CD4-positive, CD25-positive, alpha-beta regulatory T cell (primary cell): ENCODE measurements at regions not wholly inside any gene's neighbourhood (a gene's known extent, or its start where the extent isn't known, plus 50 kb on each side); places are given as distances from the start of the nearest gene placed in this dataset.
"Not testable (repeated sequence)": the region's sequence is repeated elsewhere in the genome, so short reads cannot be mapped to it uniquely, and the experiment has no call there.

Source experiments
- ATAC-seq, 2 donors: fragments of 150-1000 bp; cut with Tn5 transposase; one replicate each; pipeline ENCODE4 v1.10.0; 2021; ENCODE audit warnings: low read depth in 2 of 2, moderate number of reproducible peaks in 2 of 2, moderate library complexity in 1 of 2
- DNase-seq, 3 donors: peaks; one replicate each; pipeline versions ENCODE4 v3.0.0 to v3.0.0-alpha.2; 2012 to 2022; ENCODE audit warnings: mixed read lengths in 1 of 3
- H3K27ac ChIP-seq: one replicate; pipeline ENCODE4 v1.7.0; 2013; ENCODE audit warnings: mild to moderate bottlenecking, low read length; ENCODE audit not compliant: insufficient read depth, poor library complexity, severe bottlenecking
- H3K27me3 ChIP-seq: one replicate; pipeline ENCODE4 v1.7.0; 2013; ENCODE audit warnings: low read length; ENCODE audit not compliant: control insufficient read depth, insufficient read depth
- H3K36me3 ChIP-seq: one replicate; pipeline ENCODE4 v1.7.0; 2013; ENCODE audit warnings: mild to moderate bottlenecking, low read length, moderate library complexity; ENCODE audit not compliant: control insufficient read depth, insufficient read depth
- H3K4me1 ChIP-seq: 2 replicates; pipeline ENCODE4 v1.7.0; 2013; ENCODE audit warnings: mild to moderate bottlenecking, low read length; ENCODE audit not compliant: insufficient read depth, control insufficient read depth, poor library complexity, severe bottlenecking
- H3K4me3 ChIP-seq: one replicate; pipeline ENCODE4 v1.7.0; 2013; ENCODE audit warnings: low read depth, mild to moderate bottlenecking, low read length, moderate library complexity
- H3K9me3 ChIP-seq, 2 experiments: 1 replicate in 1 of 2; 2 replicates in 1 of 2; pipeline ENCODE4 v1.7.0; 2013; ENCODE audit warnings: low read length in 2 of 2, mild to moderate bottlenecking in 1 of 2, moderate library complexity in 1 of 2; ENCODE audit not compliant: control insufficient read depth in 2 of 2
- H3K27ac Mint-ChIP-seq, 3 donors: one replicate each; pipeline ENCODE4 v1.8.0; 2020 to 2022; ENCODE audit warnings: mild to moderate bottlenecking in 3 of 3, mixed read lengths in 3 of 3, moderate library complexity in 2 of 3
- H3K27me3 Mint-ChIP-seq: one replicate; pipeline ENCODE4 v1.8.0; 2022; ENCODE audit warnings: mild to moderate bottlenecking, mixed read lengths
- H3K36me3 Mint-ChIP-seq: one replicate; pipeline ENCODE4 v1.8.0; 2020; ENCODE audit warnings: mixed read lengths
- H3K4me1 Mint-ChIP-seq, 4 donors: one replicate each; pipeline ENCODE4 v1.8.0; 2020 to 2022; ENCODE audit warnings: mixed read lengths in 4 of 4, mild to moderate bottlenecking in 1 of 4
- H3K4me3 Mint-ChIP-seq, 4 donors: one replicate each; pipeline ENCODE4 v1.8.0; 2020 to 2022; ENCODE audit warnings: mild to moderate bottlenecking in 4 of 4, mixed read lengths in 4 of 4, moderate library complexity in 3 of 4
- H3K9me3 Mint-ChIP-seq, 7 donors: one replicate each; pipeline ENCODE4 v1.8.0; 2020 to 2022; ENCODE audit warnings: mixed read lengths in 7 of 7, mild to moderate bottlenecking in 3 of 7, moderate library complexity in 2 of 7

- Mint-ChIP-seq H3K4me3 (no peak overlapping the region), H3K27ac (peak overlapping the region in 1 of 3 donors; percentile 22), H3K9me3 (peaks cover 0 to 4% (median 0%) of the 10 kb centered on the region in 7 donors)
Measured at GRCh38 chr4:27123123-27123768, 262.6 kb downstream of the STIM2 start.

GRCh38 chr4:27123769-27124124, 263.1 kb downstream of the STIM2 start:
- Mint-ChIP-seq H3K4me1 (no peaks in the 10 kb centered on the region), H3K9me3 (peaks cover 0 to 4% (median 0%) of the 10 kb centered on the region in 7 donors), H3K36me3 (no peaks in the 10 kb centered on the region), H3K27me3 (peaks cover 5% of the 10 kb centered on the region), H3K27ac (no peak overlapping the region), H3K4me3 (no peak overlapping the region)
- DNase-seq: no peak
- Histone ChIP-seq H3K9me3 (no peaks in the 10 kb centered on the region), H3K4me3 (no peak overlapping the region), H3K36me3 (no peaks in the 10 kb centered on the region), H3K27me3 (no peaks in the 10 kb centered on the region), H3K4me1 (no peaks in the 10 kb centered on the region), H3K27ac (no peak overlapping the region)
- no peak for ATAC-seq

More at GRCh38 chr4:27123123-27123768, 262.6 kb downstream of the STIM2 start:
- H3K27ac ChIP-seq: no peak overlapping the region
- H3K27me3 Mint-ChIP-seq: peaks cover 5% of the 10 kb centered on the region
- no peaks in the 10 kb centered on the region for H3K36me3 ChIP-seq
- no peak for ATAC-seq
- no peaks in the 10 kb centered on the region for H3K36me3 Mint-ChIP-seq
- H3K4me1 ChIP-seq: no peaks in the 10 kb centered on the region
- no peaks in the 10 kb centered on the region for H3K27me3 ChIP-seq
- no peak overlapping the region for H3K4me3 ChIP-seq
- no peaks in the 10 kb centered on the region for H3K4me1 Mint-ChIP-seq
- no peak for DNase-seq
- H3K9me3 ChIP-seq: no peaks in the 10 kb centered on the region

- not testable (repeated sequence) for H3K4me3 ChIP-seq, H3K27ac Mint-ChIP-seq, H3K4me3 Mint-ChIP-seq, H3K4me1 ChIP-seq, DNase-seq, ATAC-seq, H3K27me3 ChIP-seq, H3K36me3 ChIP-seq, H3K27ac ChIP-seq, H3K27me3 Mint-ChIP-seq, H3K36me3 Mint-ChIP-seq, H3K9me3 Mint-ChIP-seq, H3K9me3 ChIP-seq, H3K4me1 Mint-ChIP-seq
Measured at GRCh38 chr4:27126895-27127294, 266.3 kb downstream of the STIM2 start.

GRCh38 chr4:27128443-27128842, 267.8 kb downstream of the STIM2 start:
- ATAC-seq: no peak

GRCh38 chr4:27129871-27130366, 269.3 kb downstream of the STIM2 start:
- H3K9me3 Mint-ChIP-seq: peaks cover 0 to 12% (median 8%) of the 10 kb centered on the region in 7 donors
- Histone ChIP-seq H3K36me3 (no peaks in the 10 kb centered on the region), H3K4me3 (no peak overlapping the region), H3K27me3 (no peaks in the 10 kb centered on the region), H3K4me1 (no peaks in the 10 kb centered on the region), H3K27ac (no peak overlapping the region), H3K9me3 (peaks cover 0 to 2% of the 10 kb centered on the region in 2 experiments)
- H3K4me3 Mint-ChIP-seq: no peak overlapping the region
- no peak for DNase-seq
- H3K27me3 Mint-ChIP-seq: peaks cover 5% of the 10 kb centered on the region
- no peak overlapping the region for H3K27ac Mint-ChIP-seq
- no peaks in the 10 kb centered on the region for H3K36me3 Mint-ChIP-seq
- no peak for ATAC-seq
- H3K4me1 Mint-ChIP-seq: no peaks in the 10 kb centered on the region

More at GRCh38 chr4:27128443-27128842, 267.8 kb downstream of the STIM2 start:
- Mint-ChIP-seq H3K27me3 (peaks cover 5% of the 10 kb centered on the region), H3K4me1 (no peaks in the 10 kb centered on the region), H3K27ac (no peak overlapping the region), H3K4me3 (no peak overlapping the region), H3K36me3 (no peaks in the 10 kb centered on the region), H3K9me3 (peaks cover 0 to 9% (median under 1%) of the 10 kb centered on the region in 7 donors)
- Histone ChIP-seq H3K36me3 (no peaks in the 10 kb centered on the region), H3K4me1 (no peaks in the 10 kb centered on the region), H3K27ac (no peak overlapping the region), H3K9me3 (peaks cover 0 to 2% of the 10 kb centered on the region in 2 experiments), H3K27me3 (no peaks in the 10 kb centered on the region), H3K4me3 (no peak overlapping the region)
- no peak for DNase-seq

- no peaks in the 10 kb centered on the region for H3K4me1 Mint-ChIP-seq
- no peaks in the 10 kb centered on the region for H3K27me3 Mint-ChIP-seq
- Histone ChIP-seq H3K36me3 (no peaks in the 10 kb centered on the region), H3K27me3 (no peaks in the 10 kb centered on the region), H3K4me1 (no peaks in the 10 kb centered on the region), H3K27ac (no peak overlapping the region), H3K4me3 (no peak overlapping the region), H3K9me3 (peaks cover 0 to 2% of the 10 kb centered on the region in 2 experiments)
- H3K9me3 Mint-ChIP-seq: peaks cover 0 to 12% (median 8%) of the 10 kb centered on the region in 7 donors
- no peaks in the 10 kb centered on the region for H3K36me3 Mint-ChIP-seq
- H3K4me3 Mint-ChIP-seq: no peak overlapping the region
- ATAC-seq: no peak
- DNase-seq: no peak
- no peak overlapping the region for H3K27ac Mint-ChIP-seq
Measured at GRCh38 chr4:27132497-27132896, 271.9 kb downstream of the STIM2 start.

GRCh38 chr4:27140486-27140885, 279.8 kb downstream of the STIM2 start:
- Mint-ChIP-seq H3K4me1 (no peaks in the 10 kb centered on the region), H3K4me3 (no peak overlapping the region), H3K9me3 (peaks cover 0 to 4% (median 0%) of the 10 kb centered on the region in 7 donors), H3K27me3 (no peaks in the 10 kb centered on the region), H3K36me3 (no peaks in the 10 kb centered on the region), H3K27ac (no peak overlapping the region)
- H3K27me3 ChIP-seq: no peaks in the 10 kb centered on the region
- no peak overlapping the region for H3K4me3 ChIP-seq
- H3K36me3 ChIP-seq: no peaks in the 10 kb centered on the region
- H3K27ac ChIP-seq: no peak overlapping the region
- no peaks in the 10 kb centered on the region for H3K9me3 ChIP-seq
- DNase-seq (no peak), ATAC-seq (no peak)
- no peaks in the 10 kb centered on the region for H3K4me1 ChIP-seq

- no peak overlapping the region for H3K4me3 Mint-ChIP-seq
- H3K9me3 Mint-ChIP-seq: peaks cover 0 to 9% (median 0%) of the 10 kb centered on the region in 7 donors
- no peak overlapping the region for H3K27ac Mint-ChIP-seq
- DNase-seq (no peak), ATAC-seq (no peak)
- H3K4me3 ChIP-seq: no peak overlapping the region
- no peaks in the 10 kb centered on the region for H3K4me1 ChIP-seq
- H3K9me3 ChIP-seq: peaks cover 0 to 1% of the 10 kb centered on the region in 2 experiments
- no peaks in the 10 kb centered on the region for H3K27me3 ChIP-seq
- H3K27me3 Mint-ChIP-seq: no peaks in the 10 kb centered on the region
- H3K36me3 Mint-ChIP-seq: no peaks in the 10 kb centered on the region
- no peak overlapping the region for H3K27ac ChIP-seq
- no peaks in the 10 kb centered on the region for H3K36me3 ChIP-seq
- no peaks in the 10 kb centered on the region for H3K4me1 Mint-ChIP-seq
Measured at GRCh38 chr4:27141530-27141929, 280.9 kb downstream of the STIM2 start.
